GM13976 (cell line): ENCODE measurements at regions not wholly inside any gene's neighbourhood (a gene's known extent, or its start where the extent isn't known, plus 50 kb on each side); places are given as distances from the start of the nearest gene placed in this dataset.

Source experiments
- DNase-seq: peaks from one replicate; pipeline ENCODE4 v3.0.0; 2012; ENCODE audit warnings: low spot score
- in situ Hi-C: fragments of 300-500 bp; cut with MboI; formaldehyde crosslinking; loops from one replicate; pipeline ENCODE4 v1.12.0; 2022; ENCODE audit warnings: low sequenced_read_pairs, mixed read lengths, inconsistent platforms; ENCODE audit not compliant: unreplicated experiment
- TF ChIP-seq, protein P1 (sequence below): IDR thresholded peaks from 2 replicates; pipeline ENCODE4 v1.5.1; 2012; ENCODE audit warnings: borderline replicate concordance, mild to moderate bottlenecking; ENCODE audit not compliant: insufficient read depth; ENCODE audit errors: extremely low read depth, missing control alignments, control extremely low read depth

DNA sequence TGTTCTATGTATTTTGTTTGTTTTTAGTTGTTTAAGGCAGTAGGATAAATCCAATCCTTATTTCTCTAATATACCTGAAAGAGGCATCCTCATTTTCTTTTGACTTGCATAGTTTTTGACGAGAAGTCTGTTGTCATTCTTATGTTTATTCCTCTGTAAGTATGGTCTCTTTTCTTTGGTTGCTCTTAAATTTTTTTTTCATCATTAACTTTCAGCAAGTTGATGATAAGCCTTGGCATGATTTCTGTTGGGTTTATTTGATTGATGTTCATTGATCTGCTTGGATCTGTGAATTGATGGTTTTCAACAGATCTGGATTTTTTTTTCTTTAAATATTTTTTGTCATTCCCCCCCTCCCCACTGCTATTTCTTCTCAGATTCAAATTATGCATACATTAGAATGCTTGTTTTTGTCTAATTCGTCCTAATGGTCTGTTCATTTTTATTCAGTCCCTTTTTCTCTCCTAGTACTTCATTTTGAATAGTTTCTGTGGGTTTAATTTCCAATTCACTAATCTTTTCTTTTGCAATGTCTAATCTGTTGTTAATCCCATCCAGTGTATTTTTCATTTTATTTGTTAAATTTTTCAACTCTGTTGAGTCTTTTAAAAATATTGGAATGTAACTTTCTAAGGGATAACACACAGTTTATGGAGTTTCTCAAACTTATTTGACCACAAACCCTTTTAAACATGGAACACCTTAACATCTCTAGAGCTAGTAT is 495.9 kb downstream of the CSNK1G3 start:
- in situ Hi-C loops, result no loop called here
- DNase-seq, result no peak
- TF ChIP-seq, protein P1, sequence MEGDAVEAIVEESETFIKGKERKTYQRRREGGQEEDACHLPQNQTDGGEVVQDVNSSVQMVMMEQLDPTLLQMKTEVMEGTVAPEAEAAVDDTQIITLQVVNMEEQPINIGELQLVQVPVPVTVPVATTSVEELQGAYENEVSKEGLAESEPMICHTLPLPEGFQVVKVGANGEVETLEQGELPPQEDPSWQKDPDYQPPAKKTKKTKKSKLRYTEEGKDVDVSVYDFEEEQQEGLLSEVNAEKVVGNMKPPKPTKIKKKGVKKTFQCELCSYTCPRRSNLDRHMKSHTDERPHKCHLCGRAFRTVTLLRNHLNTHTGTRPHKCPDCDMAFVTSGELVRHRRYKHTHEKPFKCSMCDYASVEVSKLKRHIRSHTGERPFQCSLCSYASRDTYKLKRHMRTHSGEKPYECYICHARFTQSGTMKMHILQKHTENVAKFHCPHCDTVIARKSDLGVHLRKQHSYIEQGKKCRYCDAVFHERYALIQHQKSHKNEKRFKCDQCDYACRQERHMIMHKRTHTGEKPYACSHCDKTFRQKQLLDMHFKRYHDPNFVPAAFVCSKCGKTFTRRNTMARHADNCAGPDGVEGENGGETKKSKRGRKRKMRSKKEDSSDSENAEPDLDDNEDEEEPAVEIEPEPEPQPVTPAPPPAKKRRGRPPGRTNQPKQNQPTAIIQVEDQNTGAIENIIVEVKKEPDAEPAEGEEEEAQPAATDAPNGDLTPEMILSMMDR, result no peak

DNA sequence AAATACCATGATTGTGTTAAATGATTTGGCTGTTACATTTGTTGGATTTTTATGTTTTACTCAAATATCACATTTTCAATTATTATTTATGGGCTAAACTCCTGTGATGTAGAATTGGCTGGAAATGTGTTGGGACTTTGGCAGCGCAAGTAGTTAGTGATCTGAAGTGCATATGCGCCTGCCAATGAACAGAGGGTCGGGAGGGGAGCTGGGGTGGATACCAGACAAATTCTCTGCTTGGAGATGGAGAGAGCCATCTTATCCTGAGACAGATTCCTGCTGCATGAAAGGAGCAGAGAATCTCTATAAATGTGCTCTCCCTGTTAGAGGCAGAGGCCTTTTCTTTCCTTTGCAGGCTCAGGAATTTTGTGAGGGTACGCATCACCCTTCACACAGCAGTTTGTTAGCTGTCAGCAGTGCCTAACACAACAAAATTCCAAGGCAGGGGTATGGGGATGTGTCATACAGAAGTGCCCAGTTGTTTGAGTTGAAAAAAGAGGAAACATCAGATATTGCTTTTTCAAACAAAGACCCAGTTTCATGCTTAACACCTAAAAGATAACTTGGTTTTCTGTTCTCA is 489.1 kb downstream of the CSNK1G3 start:
- in situ Hi-C loops, result no loop called here
- no peak for DNase-seq
- TF ChIP-seq, protein P1, result no peak

DNA sequence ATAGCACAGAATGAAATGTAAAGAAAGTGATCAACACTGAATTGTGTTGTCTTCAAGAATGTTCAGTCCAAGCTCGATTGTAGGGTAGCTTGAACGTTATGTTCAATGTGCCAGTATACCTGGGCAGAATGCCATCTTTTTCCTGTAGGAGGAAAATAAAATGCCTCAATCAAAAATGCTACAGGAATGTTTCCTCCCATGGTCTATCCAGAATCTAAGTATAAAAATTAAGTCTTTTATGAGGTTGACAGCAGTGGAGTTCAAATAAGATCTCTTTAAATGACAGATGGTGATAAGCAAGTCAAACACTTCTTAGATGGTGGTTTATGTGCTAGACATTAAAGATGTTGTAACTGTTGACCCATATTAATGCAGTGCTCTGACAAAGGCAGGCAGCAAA is 488.6 kb downstream of the CSNK1G3 start:
- TF ChIP-seq, protein P1, result no peak

DNA sequence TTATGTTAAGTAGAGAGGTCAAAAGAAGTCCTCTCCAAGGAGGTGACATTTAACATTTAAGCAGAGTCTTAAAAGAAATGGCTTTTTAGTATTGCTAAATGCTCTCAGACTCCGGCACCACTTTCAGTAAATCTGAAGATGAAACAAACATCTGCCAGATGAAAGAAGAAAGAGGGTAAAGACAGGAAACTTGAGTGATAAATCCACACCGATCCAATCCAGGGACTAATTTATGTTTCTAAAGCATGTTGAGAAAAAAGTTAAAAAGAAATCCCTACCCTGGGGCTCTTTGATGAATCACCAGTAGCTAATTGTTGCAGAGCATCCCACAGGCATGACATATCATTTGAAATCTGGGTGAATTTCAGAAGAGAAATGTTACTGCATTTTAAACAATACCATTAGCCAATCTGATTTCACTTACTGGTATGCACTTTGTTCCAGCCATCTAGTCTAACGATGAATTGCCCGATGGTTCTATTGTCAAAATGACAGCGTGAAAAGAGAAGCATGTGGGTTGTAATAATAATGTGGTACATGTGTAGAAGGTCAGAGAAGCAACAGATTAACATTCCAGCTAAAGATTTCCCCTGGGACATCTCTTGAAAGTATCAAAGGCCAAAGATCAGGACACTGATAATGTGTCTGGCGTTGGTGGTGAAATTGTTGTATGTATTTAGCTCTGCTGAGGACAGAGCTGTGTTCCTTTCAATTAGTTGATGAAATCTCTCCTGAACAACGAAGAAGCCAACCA is 485.7 kb downstream of the CSNK1G3 start:
- DNase-seq, result no peak
- in situ Hi-C loops, result no loop called here
- TF ChIP-seq, protein P1, result no peak

More for the DNA sequence above, 488.6 kb downstream of the CSNK1G3 start:
- DNase-seq, result no peak
- in situ Hi-C loops, result no loop called here

DNA sequence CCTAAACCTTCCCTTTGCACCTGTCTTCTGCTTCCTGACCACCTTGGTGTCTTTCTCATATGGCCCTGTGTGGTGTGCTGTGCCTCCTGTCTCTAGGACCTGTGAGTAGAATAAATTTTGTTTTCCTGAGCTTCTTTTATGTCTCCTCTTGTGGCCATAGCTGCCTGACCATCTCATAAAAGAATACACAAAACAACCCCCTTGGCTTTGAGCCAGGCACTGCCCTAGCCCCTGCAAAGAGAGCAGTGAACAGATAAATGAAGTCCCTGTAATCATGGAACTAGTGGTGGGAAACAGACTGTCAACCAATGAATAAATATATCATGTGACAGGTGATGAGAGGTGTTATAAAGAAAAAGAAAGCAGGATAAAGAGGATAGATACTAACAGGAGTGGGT is 485.1 kb downstream of the CSNK1G3 start:
- TF ChIP-seq, protein P1, result no peak
- in situ Hi-C loops, result no loop called here

DNA sequence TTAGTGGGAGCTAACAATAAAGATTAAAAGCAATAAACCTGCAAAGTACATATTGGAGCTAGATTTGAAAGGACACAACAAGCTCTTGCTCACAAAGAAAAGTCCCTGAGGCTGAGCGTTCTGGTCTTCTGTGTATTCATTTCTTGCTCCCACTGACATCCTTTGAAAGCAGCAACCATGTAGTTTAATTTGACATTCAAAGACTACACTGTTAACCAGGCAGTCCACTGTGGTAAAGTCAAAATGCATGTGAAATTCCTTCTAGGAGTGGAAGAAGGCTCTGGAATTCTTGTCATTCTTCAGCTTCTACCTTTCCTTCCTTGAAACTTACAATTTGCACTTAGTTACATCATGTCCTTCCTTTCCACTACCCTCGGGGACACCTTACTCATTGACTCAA is 480.7 kb downstream of the CSNK1G3 start:
- TF ChIP-seq, protein P1, result no peak
- in situ Hi-C loops, result no loop called here
- DNase-seq, result no peak

More for the DNA sequence above, 485.1 kb downstream of the CSNK1G3 start:
- DNase-seq, result no peak
